Mesendoderm (in vitro differentiated cells): ENCODE measurements at regions not wholly inside any gene's neighbourhood (a gene's known extent, or its start where the extent isn't known, plus 50 kb on each side); places are given as distances from the start of the nearest gene placed in this dataset.

Experiments
- DNase-seq: peaks from one replicate; pipeline ENCODE4 v3.0.0; 2013
- H2AK5ac ChIP-seq: 2 replicates; pipeline ENCODE4 v1.6.1; 2013; ENCODE audit warnings: low read length, inconsistent platforms
- H2BK120ac ChIP-seq: 2 replicates; pipeline ENCODE4 v1.6.1; 2013; ENCODE audit warnings: low read depth, mild to moderate bottlenecking, low read length, moderate library complexity, mixed read lengths
- H2BK15ac ChIP-seq: replicated peaks from 2 replicates; pipeline ENCODE4 v1.6.1; 2013; ENCODE audit warnings: low read depth, mild to moderate bottlenecking, moderate library complexity
- H2BK5ac ChIP-seq: 2 replicates; pipeline ENCODE4 v1.6.1; 2013; ENCODE audit warnings: low read length, inconsistent platforms
- H3K18ac ChIP-seq: 2 replicates; pipeline ENCODE4 v1.6.1; 2013; ENCODE audit warnings: mild to moderate bottlenecking, low read length, mixed read lengths
- H3K23ac ChIP-seq: one replicate; pipeline ENCODE4 v1.6.1; 2013; ENCODE audit warnings: low read length
- H3K27ac ChIP-seq: 2 replicates; pipeline ENCODE4 v1.5.1; 2013; ENCODE audit warnings: low read depth, mild to moderate bottlenecking, inconsistent platforms, low read length, moderate library complexity
- H3K27me3 ChIP-seq: 2 replicates; pipeline ENCODE4 v1.6.1; 2013; ENCODE audit warnings: low read length, control low read depth, mild to moderate bottlenecking, inconsistent platforms; ENCODE audit not compliant: insufficient read depth, poor library complexity
- H3K36me3 ChIP-seq: 2 replicates; pipeline ENCODE4 v1.6.1; 2013; ENCODE audit warnings: low read length, inconsistent platforms; ENCODE audit not compliant: control insufficient read depth, insufficient read depth
- H3K4ac ChIP-seq: one replicate; pipeline ENCODE4 v1.6.1; 2013; ENCODE audit warnings: low read depth, mild to moderate bottlenecking, low read length, moderate library complexity
- H3K4me1 ChIP-seq: 2 replicates; pipeline ENCODE4 v1.6.1; 2013; ENCODE audit warnings: low read depth, low read length, inconsistent platforms; ENCODE audit not compliant: control insufficient read depth
- H3K4me2 ChIP-seq: 2 replicates; pipeline ENCODE4 v1.6.1; 2013; ENCODE audit warnings: low read length
- H3K4me3 ChIP-seq: 2 replicates; pipeline ENCODE4 v1.5.1; 2013; ENCODE audit warnings: mild to moderate bottlenecking, low read length
- H3K56ac ChIP-seq: one replicate; pipeline ENCODE4 v1.6.1; 2013; ENCODE audit warnings: low read length
- H3K79me1 ChIP-seq: 2 replicates; pipeline ENCODE4 v1.6.1; 2013; ENCODE audit warnings: low read length, inconsistent platforms
- H3K79me2 ChIP-seq: 2 replicates; pipeline ENCODE4 v1.6.1; 2013; ENCODE audit warnings: mild to moderate bottlenecking, low read length; ENCODE audit not compliant: control insufficient read depth, insufficient read depth
- H3K9ac ChIP-seq: 2 replicates; pipeline ENCODE4 v1.6.1; 2013; ENCODE audit warnings: low read length, inconsistent platforms
- H4K5ac ChIP-seq: one replicate; pipeline ENCODE4 v1.6.1; 2013; ENCODE audit warnings: low read length
- H4K8ac ChIP-seq: one replicate; pipeline ENCODE4 v1.6.1; 2013; ENCODE audit warnings: low read depth, mild to moderate bottlenecking, control low read depth, low read length, moderate library complexity
- WGBS: extraction: QIAGEN DNeasy Blood & Tissue Kit; methylation state at CpG from one replicate; pipeline ENCODE4 v1.1.7; 2013; ENCODE audit warnings: low lambda C conversion rate, missing lambda C conversion rate; ENCODE audit not compliant: insufficient coverage; ENCODE audit errors: extremely low coverage; 5-methylcytosine and 5-hydroxymethylcytosine counted together

DNA sequence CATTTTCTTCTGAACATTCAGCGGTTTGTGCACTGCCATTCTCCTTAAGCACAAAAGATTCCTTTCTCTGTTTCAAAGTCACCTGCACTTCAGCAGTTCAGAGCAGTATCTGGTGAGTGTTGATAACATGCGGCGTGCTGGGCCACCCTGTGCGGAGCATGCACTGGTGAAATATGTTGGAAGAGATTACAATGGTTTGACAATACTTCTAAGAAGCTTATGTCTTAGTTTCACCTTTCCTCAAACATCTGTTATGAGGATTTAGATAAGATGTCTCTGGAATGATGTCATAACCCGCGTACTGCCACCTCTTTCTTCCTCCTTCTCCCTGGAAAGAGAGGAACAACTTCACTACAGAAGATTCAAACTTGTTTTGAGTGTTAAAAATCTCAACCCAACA is 650.3 kb downstream of the AJAP1 start:
- Histone ChIP-seq H3K27ac (no peak overlapping the region), H3K56ac (no peak overlapping the region), H4K5ac (no peak overlapping the region), H3K36me3 (no peaks in the 10 kb centered on the region), H3K79me1 (no peaks in the 10 kb centered on the region), H3K4me2 (no peak overlapping the region), H3K4me3 (no peak overlapping the region), H2BK5ac (no peak overlapping the region), H3K9ac (no peak overlapping the region), H3K79me2 (no peaks in the 10 kb centered on the region), H3K4me1 (no peaks in the 10 kb centered on the region), H2BK120ac (no peak overlapping the region), H4K8ac (no peak overlapping the region), H2BK15ac (no peak overlapping the region), H2AK5ac (no peak overlapping the region), H3K4ac (no peak overlapping the region), H3K18ac (no peak overlapping the region), H3K23ac (no peak overlapping the region), H3K27me3 (no peaks in the 10 kb centered on the region)
- no peak for DNase-seq
- WGBS, result no CpG with 5 or more reads among the region's 6 CpGs

DNA sequence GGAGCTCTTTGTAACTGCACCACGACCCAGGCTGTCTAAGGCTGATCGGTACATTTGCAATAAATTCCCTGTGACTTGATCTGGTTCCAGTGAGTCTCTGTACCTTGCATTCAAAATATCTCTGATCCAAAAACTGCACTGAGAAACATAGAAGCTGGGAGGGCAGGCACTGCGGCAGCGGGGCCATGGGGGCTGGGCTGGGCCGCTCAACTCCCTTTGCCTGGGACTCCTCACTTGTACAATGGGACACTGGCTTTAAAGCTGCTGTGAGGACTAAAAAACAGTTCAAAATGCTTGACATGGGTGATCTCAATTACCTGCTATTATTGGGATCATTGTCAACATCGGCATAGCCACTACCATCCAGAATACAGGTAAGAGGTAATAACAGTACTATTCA is 644.0 kb downstream of the AJAP1 start:
- Histone ChIP-seq H2AK5ac (no peak overlapping the region), H2BK15ac (no peak overlapping the region), H3K4me1 (no peaks in the 10 kb centered on the region), H3K79me2 (no peaks in the 10 kb centered on the region), H3K9ac (no peak overlapping the region), H2BK5ac (no peak overlapping the region), H2BK120ac (no peak overlapping the region), H3K4me2 (no peak overlapping the region), H3K18ac (no peak overlapping the region), H3K27ac (no peak overlapping the region), H4K8ac (no peak overlapping the region), H3K56ac (no peak overlapping the region), H3K23ac (no peak overlapping the region), H4K5ac (no peak overlapping the region), H3K79me1 (no peaks in the 10 kb centered on the region), H3K27me3 (no peaks in the 10 kb centered on the region), H3K4me3 (no peak overlapping the region), H3K4ac (no peak overlapping the region), H3K36me3 (no peaks in the 10 kb centered on the region)
- no peak for DNase-seq
- no CpG with 5 or more reads among the region's 6 CpGs for WGBS

GRCh38 chr1:5297886-5298239 is 643.5 kb downstream of the AJAP1 start:
- H3K4me3 ChIP-seq, result no peak overlapping the region
- H2BK5ac ChIP-seq, result no peak overlapping the region
- no peak overlapping the region for H3K27ac ChIP-seq
- no peaks in the 10 kb centered on the region for H3K36me3 ChIP-seq
- H3K79me2 ChIP-seq, result no peaks in the 10 kb centered on the region
- WGBS, result no CpG with 5 or more reads among the region's 1 CpG
- no peak overlapping the region for H2BK120ac ChIP-seq
- H4K8ac ChIP-seq, result no peak overlapping the region
- no peak overlapping the region for H2BK15ac ChIP-seq
- H4K5ac ChIP-seq, result no peak overlapping the region
- H3K23ac ChIP-seq, result no peak overlapping the region
- no peak overlapping the region for H3K18ac ChIP-seq
- no peak overlapping the region for H2AK5ac ChIP-seq
- H3K56ac ChIP-seq, result no peak overlapping the region
- H3K79me1 ChIP-seq, result no peaks in the 10 kb centered on the region
- no peak for DNase-seq
- no peak overlapping the region for H3K4ac ChIP-seq
- no peak overlapping the region for H3K9ac ChIP-seq
- H3K4me1 ChIP-seq, result no peaks in the 10 kb centered on the region
- H3K4me2 ChIP-seq, result no peak overlapping the region
- no peaks in the 10 kb centered on the region for H3K27me3 ChIP-seq

DNA sequence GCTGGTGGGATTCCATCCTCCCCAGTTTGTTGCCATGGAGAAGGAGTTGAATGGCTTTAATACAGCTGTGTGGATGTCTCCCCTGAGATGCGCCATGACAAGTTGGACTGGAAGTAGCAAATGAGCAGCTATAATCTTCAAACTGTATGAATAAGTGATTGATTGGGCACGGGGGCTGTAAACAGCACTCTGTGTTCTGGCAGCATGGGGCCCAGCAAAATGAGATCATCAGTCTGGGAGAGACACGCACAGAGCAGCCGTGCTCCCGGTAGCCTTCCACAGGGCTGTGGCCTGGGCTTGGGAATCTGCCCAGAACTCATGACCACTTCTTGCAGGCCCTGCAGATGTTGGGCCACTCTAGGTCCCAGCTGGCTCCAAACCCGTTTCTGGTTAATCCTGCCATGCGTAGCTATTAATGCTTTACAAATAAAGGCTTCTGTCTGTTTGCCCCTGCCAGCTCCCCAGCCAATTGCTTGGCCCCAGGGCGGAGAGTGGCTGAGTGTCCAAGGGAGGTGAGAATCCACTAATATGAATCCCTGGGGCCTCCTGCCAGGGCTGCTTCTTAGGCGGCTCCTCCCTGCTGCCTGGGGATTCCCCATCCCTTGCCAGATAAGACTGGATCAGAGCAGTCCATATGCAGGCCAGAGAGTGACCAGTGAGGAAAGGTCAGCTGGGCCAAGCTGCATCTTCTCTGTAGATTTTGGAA is 642.9 kb downstream of the AJAP1 start:
- Histone ChIP-seq H3K23ac (no peak overlapping the region), H3K4me2 (no peak overlapping the region), H3K4ac (no peak overlapping the region), H4K8ac (no peak overlapping the region), H3K9ac (no peak overlapping the region), H3K4me3 (no peak overlapping the region), H2BK15ac (no peak overlapping the region), H3K56ac (no peak overlapping the region), H3K79me1 (no peaks in the 10 kb centered on the region), H3K27ac (no peak overlapping the region), H3K27me3 (no peaks in the 10 kb centered on the region), H2BK120ac (no peak overlapping the region), H3K79me2 (no peaks in the 10 kb centered on the region), H2BK5ac (no peak overlapping the region), H3K18ac (no peak overlapping the region), H3K4me1 (no peaks in the 10 kb centered on the region), H2AK5ac (no peak overlapping the region), H3K36me3 (no peaks in the 10 kb centered on the region), H4K5ac (no peak overlapping the region)
- no peak for DNase-seq
- WGBS, result no CpG with 5 or more reads among the region's 9 CpGs

DNA sequence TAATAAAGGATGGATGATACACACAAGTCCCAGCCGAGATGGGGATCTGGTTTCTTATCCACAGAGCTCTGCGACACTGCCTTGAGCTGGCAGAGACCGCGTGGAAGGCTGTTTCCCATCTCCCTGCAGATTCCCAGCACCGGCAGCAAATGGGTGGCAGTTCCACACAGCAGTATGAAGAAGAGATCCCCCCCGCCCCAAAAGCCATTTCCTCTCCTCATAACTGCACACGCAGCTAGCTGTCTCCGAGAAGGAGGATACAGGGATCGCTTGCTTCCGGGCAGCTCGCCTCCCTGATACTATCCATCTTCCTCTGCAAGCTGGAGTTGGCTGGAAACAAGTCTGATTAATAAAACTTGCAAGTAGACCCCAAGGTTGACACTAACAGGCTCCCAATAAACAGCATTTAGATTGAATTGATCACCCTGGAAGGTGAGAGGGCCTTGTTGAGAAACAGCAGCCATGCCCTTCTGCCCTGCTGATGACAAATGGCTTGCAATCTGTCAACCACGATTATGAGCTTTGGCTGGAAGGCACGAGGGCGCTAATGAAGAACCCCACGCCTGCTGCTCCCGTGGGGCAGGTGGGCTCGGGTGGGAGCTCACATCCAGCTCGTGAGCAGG is 642.3 kb downstream of the AJAP1 start:
- no peaks in the 10 kb centered on the region for H3K79me2 ChIP-seq
- no peak overlapping the region for H3K56ac ChIP-seq
- H2BK5ac ChIP-seq, result no peak overlapping the region
- no peak overlapping the region for H2AK5ac ChIP-seq
- no peak overlapping the region for H3K27ac ChIP-seq
- no peak overlapping the region for H3K23ac ChIP-seq
- no peak overlapping the region for H3K18ac ChIP-seq
- H2BK120ac ChIP-seq, result no peak overlapping the region
- no peak overlapping the region for H3K4ac ChIP-seq
- H3K4me1 ChIP-seq, result no peaks in the 10 kb centered on the region
- H2BK15ac ChIP-seq, result no peak overlapping the region
- no peak overlapping the region for H4K5ac ChIP-seq
- H4K8ac ChIP-seq, result no peak overlapping the region
- H3K4me2 ChIP-seq, result no peak overlapping the region
- H3K79me1 ChIP-seq, result no peaks in the 10 kb centered on the region
- no peaks in the 10 kb centered on the region for H3K27me3 ChIP-seq
- no peak for DNase-seq
- no CpG with 5 or more reads among the region's 18 CpGs for WGBS
- H3K4me3 ChIP-seq, result no peak overlapping the region
- H3K9ac ChIP-seq, result no peak overlapping the region
- no peaks in the 10 kb centered on the region for H3K36me3 ChIP-seq

DNA sequence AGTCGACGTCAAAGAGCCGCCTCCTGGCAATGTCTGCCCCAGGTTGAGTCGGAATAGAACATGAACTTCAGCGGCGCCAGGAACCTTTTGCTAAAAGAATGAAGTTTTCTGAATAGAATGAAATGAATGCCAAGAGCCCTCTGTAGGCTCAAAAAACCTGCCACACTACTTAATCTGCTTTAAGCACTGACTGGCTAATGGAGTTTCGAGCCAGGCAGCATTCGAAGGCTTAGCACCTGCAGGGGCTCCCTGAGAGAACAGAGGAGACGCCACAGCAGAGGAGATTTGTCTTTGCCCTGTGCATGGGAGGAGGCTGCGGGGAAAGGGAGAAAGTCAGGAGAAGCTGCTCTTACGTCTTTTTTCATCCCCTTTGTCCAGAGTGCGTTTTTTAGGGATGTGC is 641.7 kb downstream of the AJAP1 start:
- Histone ChIP-seq H3K79me1 (no peaks in the 10 kb centered on the region), H3K27ac (no peak overlapping the region), H3K4ac (no peak overlapping the region), H3K4me2 (no peak overlapping the region), H2BK15ac (no peak overlapping the region), H2BK5ac (no peak overlapping the region), H3K36me3 (no peaks in the 10 kb centered on the region), H3K4me1 (no peaks in the 10 kb centered on the region), H3K79me2 (no peaks in the 10 kb centered on the region), H3K27me3 (no peaks in the 10 kb centered on the region), H3K23ac (no peak overlapping the region), H4K8ac (no peak overlapping the region), H2BK120ac (no peak overlapping the region), H3K9ac (no peak overlapping the region), H3K4me3 (no peak overlapping the region), H3K56ac (no peak overlapping the region), H3K18ac (no peak overlapping the region), H2AK5ac (no peak overlapping the region), H4K5ac (no peak overlapping the region)
- DNase-seq, result no peak
- no CpG with 5 or more reads among the region's 12 CpGs for WGBS
